Keratinocyte (primary cell): ENCODE measurements at regions not wholly inside any gene's neighbourhood (a gene's known extent, or its start where the extent isn't known, plus 50 kb on each side); places are given as distances from the start of the nearest gene placed in this dataset.

Experiments used
- DNase-seq: peaks from one replicate; pipeline ENCODE4 v3.0.0-alpha.2; 2011; ENCODE audit warnings: low read depth, missing footprints, low spot score
- FAIRE-seq: peaks from 2 replicates; lab custom pipeline; 2011; peaks lifted over from hg19 to GRCh38; lab: Jason Lieb, UNC
- H2AFZ ChIP-seq: 2 replicates; pipeline ENCODE4 v1.6.0; 2012; ENCODE audit warnings: low read length, control low read depth, inconsistent platforms; ENCODE audit not compliant: control insufficient read depth
- H3K27ac ChIP-seq: 2 replicates; pipeline ENCODE4 v1.5.1; 2011; ENCODE audit warnings: low read length; ENCODE audit not compliant: control insufficient read depth, insufficient read depth
- H3K27me3 ChIP-seq: 3 replicates; pipeline ENCODE4 v1.6.0; 2011; ENCODE audit warnings: low read length; ENCODE audit not compliant: control insufficient read depth, insufficient read depth; ENCODE audit errors: extremely low read depth
- H3K36me3 ChIP-seq, 2 experiments: 2 replicates in 1 of 2; 3 replicates in 1 of 2; pipeline ENCODE4 v1.5.1; 2011; ENCODE audit warnings: low read length in 2 of 2, mild to moderate bottlenecking in 1 of 2; ENCODE audit not compliant: control insufficient read depth in 2 of 2, insufficient read depth in 2 of 2; ENCODE audit errors: extremely low read depth in 1 of 2
- H3K4me1 ChIP-seq: 3 replicates; pipeline ENCODE4 v1.5.1; 2011; ENCODE audit warnings: low read length; ENCODE audit not compliant: control insufficient read depth, insufficient read depth; ENCODE audit errors: extremely low read depth
- H3K4me2 ChIP-seq: 3 replicates; pipeline ENCODE4 v1.6.0; 2011; ENCODE audit warnings: low read depth, low read length; ENCODE audit not compliant: control insufficient read depth, insufficient read depth; ENCODE audit errors: extremely low read depth
- H3K4me3 ChIP-seq, 3 experiments: fragments of 200-600 bp in 1 of 3; sonication (generic) in 1 of 3; 2 replicates in 2 of 3; 3 replicates in 1 of 3; pipeline ENCODE4 v1.5.1; 2011 to 2016; ENCODE audit warnings: low read length in 3 of 3, mild to moderate bottlenecking in 3 of 3, control low read depth in 2 of 3, inconsistent platforms in 1 of 3, low read depth in 1 of 3, mixed read lengths in 1 of 3, mixed run types in 1 of 3, moderate library complexity in 1 of 3; ENCODE audit not compliant: control insufficient read depth in 2 of 3, insufficient read depth in 2 of 3; ENCODE audit errors: extremely low read depth in 1 of 3
- H3K79me2 ChIP-seq: 2 replicates; pipeline ENCODE4 v1.6.0; 2012; ENCODE audit warnings: low read length; ENCODE audit not compliant: control insufficient read depth, insufficient read depth
- H3K9ac ChIP-seq: 3 replicates; pipeline ENCODE4 v1.6.0; 2011; ENCODE audit warnings: low read length; ENCODE audit not compliant: control insufficient read depth, insufficient read depth; ENCODE audit errors: extremely low read depth
- H3K9me1 ChIP-seq: 3 replicates; pipeline ENCODE4 v1.6.0; 2011; ENCODE audit warnings: low read length; ENCODE audit not compliant: control insufficient read depth, insufficient read depth; ENCODE audit errors: extremely low read depth
- H3K9me3 ChIP-seq: 2 replicates; pipeline ENCODE4 v1.5.1; 2012; ENCODE audit warnings: low read depth, low read length; ENCODE audit not compliant: control insufficient read depth
- H4K20me1 ChIP-seq: 3 replicates; pipeline ENCODE4 v1.6.0; 2011; ENCODE audit warnings: low read length; ENCODE audit not compliant: control insufficient read depth, insufficient read depth; ENCODE audit errors: extremely low read depth
- CTCF ChIP-seq, 3 experiments: IDR thresholded peaks in 1 of 3; conservative IDR thresholded peaks in 1 of 3; optimal IDR thresholded peaks in 1 of 3; 2 replicates in 2 of 3; 3 replicates in 1 of 3; pipeline versions ENCODE3 to v1.5.1; 2011; ENCODE audit warnings: low read length in 3 of 3, mild to moderate bottlenecking in 3 of 3, moderate library complexity in 2 of 3, control low read depth in 1 of 3, inconsistent platforms in 1 of 3; ENCODE audit not compliant: insufficient read depth in 2 of 3; ENCODE audit errors: extremely low read depth in 1 of 3
- EZH2 ChIP-seq: IDR thresholded peaks from one replicate; pipeline ENCODE4 v1.6.1; 2012; ENCODE audit warnings: inconsistent platforms, mild to moderate bottlenecking, low read length, moderate library complexity
- dilution Hi-C: fragments of 300-500 bp; cut with MboI; formaldehyde crosslinking; loops from one replicate; pipeline ENCODE4 v1.7.0; 2020; ENCODE audit warnings: low sequenced_read_pairs; ENCODE audit not compliant: extremely low pct_ligation_motif_present

GRCh38 chr3:139794469-139795265, 116.9 kb upstream of the NMNAT3 start:
- no peaks in the 10 kb centered on the region for H3K4me1 ChIP-seq
- H3K4me3 ChIP-seq: no peak overlapping the region
- dilution Hi-C loops: no loop called here
- DNase-seq (no peak), FAIRE-seq (no peak)
- no peak overlapping the region for H2AFZ ChIP-seq
- no peaks in the 10 kb centered on the region for H3K9me3 ChIP-seq
- no peaks in the 10 kb centered on the region for H3K9me1 ChIP-seq
- H3K27ac ChIP-seq: no peak overlapping the region
- no peak overlapping the region for H3K4me2 ChIP-seq
- TF ChIP-seq CTCF (optimal IDR thresholded peaks at IDR 0.05 in 1 of 3, IDR thresholded peaks at IDR 0.05 in 1 of 3, conservative IDR thresholded peaks at IDR 0.05 in 1 of 3; ENCODE audit: extremely low read depth in 1 of 3, insufficient read depth in 2 of 3, low read length in 3 of 3) (no peak), EZH2 (no peak)
- H4K20me1 ChIP-seq: no peaks in the 10 kb centered on the region
- H3K79me2 ChIP-seq: no peaks in the 10 kb centered on the region
- no peaks in the 10 kb centered on the region for H3K36me3 ChIP-seq
- no peaks in the 10 kb centered on the region for H3K27me3 ChIP-seq
- no peak overlapping the region for H3K9ac ChIP-seq

- TF ChIP-seq EZH2 (no peak), CTCF (optimal IDR thresholded peaks at IDR 0.05 in 1 of 3, IDR thresholded peaks at IDR 0.05 in 1 of 3, conservative IDR thresholded peaks at IDR 0.05 in 1 of 3; ENCODE audit: extremely low read depth in 1 of 3, insufficient read depth in 2 of 3, low read length in 3 of 3) (no peak)
- no peak overlapping the region for H3K27ac ChIP-seq
- no peaks in the 10 kb centered on the region for H3K79me2 ChIP-seq
- H3K9me1 ChIP-seq: no peaks in the 10 kb centered on the region
- no peak overlapping the region for H3K4me3 ChIP-seq
- no peaks in the 10 kb centered on the region for H3K36me3 ChIP-seq
- H2AFZ ChIP-seq: no peak overlapping the region
- H3K4me2 ChIP-seq: no peak overlapping the region
- no peaks in the 10 kb centered on the region for H3K27me3 ChIP-seq
- DNase-seq (no peak), FAIRE-seq (no peak)
- H3K9ac ChIP-seq: no peak overlapping the region
- H3K9me3 ChIP-seq: no peaks in the 10 kb centered on the region
- H4K20me1 ChIP-seq: no peaks in the 10 kb centered on the region
- dilution Hi-C loops: no loop called here
- no peaks in the 10 kb centered on the region for H3K4me1 ChIP-seq
Observed at GRCh38 chr3:139793408-139793807, 115.6 kb upstream of the NMNAT3 start.
